MM.1S (cell line): ENCODE measurements at regions not wholly inside any gene's neighbourhood (a gene's known extent, or its start where the extent isn't known, plus 50 kb on each side); places are given as distances from the start of the nearest gene placed in this dataset.

Source experiments
- DNase-seq: peaks from one replicate; pipeline ENCODE4 v3.0.0-alpha.2; 2015
- H2AFZ ChIP-seq: fragments of 300-600 bp; sonication (generic); 2 replicates; pipeline ENCODE4 v1.6.0; 2016; ENCODE audit warnings: antibody characterized with exemption, low read length
- H3F3A ChIP-seq: fragments of 300-600 bp; sonication (generic); 2 replicates; pipeline ENCODE4 v1.6.1; 2016; ENCODE audit warnings: mild to moderate bottlenecking, antibody characterized with exemption, low read length, moderate library complexity, mixed read lengths; ENCODE audit not compliant: insufficient read depth
- H3K27ac ChIP-seq: fragments of 300-600 bp; sonication (generic); 2 replicates; pipeline ENCODE4 v1.5.1; 2016; ENCODE audit warnings: mild to moderate bottlenecking, low read length
- H3K27me3 ChIP-seq: fragments of 300-600 bp; sonication (generic); replicated peaks from 2 replicates; pipeline ENCODE4 v1.6.0; 2016; ENCODE audit warnings: low read length; ENCODE audit not compliant: insufficient read depth
- H3K36me3 ChIP-seq: fragments of 300-600 bp; sonication (generic); replicated peaks from 2 replicates; pipeline ENCODE4 v1.6.1; 2016; ENCODE audit warnings: mild to moderate bottlenecking, low read length, mixed read lengths; ENCODE audit not compliant: insufficient read depth
- H3K4me1 ChIP-seq: fragments of 300-600 bp; sonication (generic); 2 replicates; pipeline ENCODE4 v1.6.1; 2016; ENCODE audit warnings: low read length, mixed read lengths
- H3K4me2 ChIP-seq: fragments of 300-600 bp; sonication (generic); 2 replicates; pipeline ENCODE4 v1.6.0; 2016; ENCODE audit warnings: low read depth, low read length
- H3K4me3 ChIP-seq: fragments of 300-600 bp; sonication (generic); 2 replicates; pipeline ENCODE4 v1.5.1; 2016; ENCODE audit warnings: low read length, mixed read lengths
- H3K79me2 ChIP-seq: fragments of 300-600 bp; sonication (generic); 2 replicates; pipeline ENCODE4 v1.6.1; 2016; ENCODE audit warnings: mixed run types, low read length, mixed read lengths
- H3K9ac ChIP-seq: fragments of 300-600 bp; sonication (generic); 2 replicates; pipeline ENCODE4 v1.6.1; 2016; ENCODE audit warnings: low read length, mixed read lengths
- H3K9me2 ChIP-seq: fragments of 300-600 bp; sonication (generic); replicated peaks from 2 replicates; pipeline ENCODE4 v1.6.1; 2016; ENCODE audit warnings: mild to moderate bottlenecking, low read length, mixed read lengths; ENCODE audit not compliant: insufficient read depth
- H3K9me3 ChIP-seq: fragments of 300-600 bp; sonication (generic); replicated peaks from 2 replicates; pipeline ENCODE4 v1.6.1; 2016; ENCODE audit warnings: mild to moderate bottlenecking, low read length, mixed read lengths; ENCODE audit not compliant: insufficient read depth
- H4K20me1 ChIP-seq: fragments of 300-600 bp; sonication (generic); 2 replicates; pipeline ENCODE4 v1.6.1; 2016; ENCODE audit warnings: mild to moderate bottlenecking, low read length, moderate library complexity, mixed read lengths; ENCODE audit not compliant: insufficient read depth
- CTCF ChIP-seq: fragments of 300-600 bp; sonication (generic); IDR thresholded peaks from 2 replicates; pipeline ENCODE4 v1.5.1; 2016; ENCODE audit warnings: antibody characterized with exemption, low read length, mixed read lengths
- EZH2 ChIP-seq: fragments of 300-600 bp; sonication (generic); optimal IDR thresholded peaks from 2 replicates; pipeline ENCODE3; 2017; ENCODE audit warnings: low read depth, mild to moderate bottlenecking, antibody characterized with exemption, low read length, mixed read lengths
- EZH2phosphoT487 ChIP-seq: fragments of 300-600 bp; sonication (generic); IDR thresholded peaks from 2 replicates; pipeline ENCODE4 v1.6.1; 2018; ENCODE audit warnings: antibody characterized with exemption, low read length

GRCh38 chr4:145283909-145284308, 103.5 kb upstream of the OTUD4 start:
- Histone ChIP-seq H3K9ac (no peak overlapping the region), H3K9me2 (no peaks in the 10 kb centered on the region), H2AFZ (no peak overlapping the region), H3K9me3 (no peaks in the 10 kb centered on the region), H4K20me1 (no peaks in the 10 kb centered on the region), H3K27ac (no peak overlapping the region), H3K4me2 (no peak overlapping the region), H3F3A (no peaks in the 10 kb centered on the region), H3K4me3 (no peak overlapping the region), H3K36me3 (no peaks in the 10 kb centered on the region), H3K4me1 (no peaks in the 10 kb centered on the region), H3K79me2 (no peaks in the 10 kb centered on the region), H3K27me3 (no peaks in the 10 kb centered on the region)
- DNase-seq: no peak
- TF ChIP-seq EZH2phosphoT487 (no peak), CTCF (no peak), EZH2 (no peak)

- H3F3A ChIP-seq: no peaks in the 10 kb centered on the region
- H3K9ac ChIP-seq: no peak overlapping the region
- no peaks in the 10 kb centered on the region for H3K9me2 ChIP-seq
- no peaks in the 10 kb centered on the region for H3K36me3 ChIP-seq
- no peaks in the 10 kb centered on the region for H3K4me1 ChIP-seq
- no peak overlapping the region for H3K4me2 ChIP-seq
- no peaks in the 10 kb centered on the region for H4K20me1 ChIP-seq
- no peak for DNase-seq
- H3K9me3 ChIP-seq: no peaks in the 10 kb centered on the region
- H3K4me3 ChIP-seq: no peak overlapping the region
- H2AFZ ChIP-seq: no peak overlapping the region
- TF ChIP-seq EZH2 (no peak), CTCF (no peak), EZH2phosphoT487 (no peak)
- no peaks in the 10 kb centered on the region for H3K27me3 ChIP-seq
- no peaks in the 10 kb centered on the region for H3K79me2 ChIP-seq
- no peak overlapping the region for H3K27ac ChIP-seq
Measured at GRCh38 chr4:145281951-145282350, 101.6 kb upstream of the OTUD4 start.

DNA sequence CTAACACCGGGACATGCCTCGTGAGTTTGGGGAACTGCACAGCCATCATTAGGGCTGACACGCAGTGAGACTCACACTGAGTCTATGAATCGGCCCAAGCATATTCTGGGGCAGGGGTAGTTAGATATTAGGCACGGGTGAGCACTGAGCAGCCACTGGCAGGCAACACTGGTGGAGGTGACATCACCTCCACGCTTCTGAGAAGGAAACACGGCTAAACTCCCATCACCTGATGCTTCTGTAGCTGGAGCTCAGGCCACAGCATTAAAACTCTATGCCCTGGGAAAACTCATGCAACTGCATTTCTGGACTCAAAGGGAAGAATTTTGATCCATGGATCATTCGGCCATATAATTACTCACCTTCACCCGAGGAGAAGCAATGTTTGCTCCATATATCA, 100.8 kb upstream of the OTUD4 start:
- H3K9me2 ChIP-seq: no peaks in the 10 kb centered on the region
- no peak overlapping the region for H3K9ac ChIP-seq
- no peaks in the 10 kb centered on the region for H3K27me3 ChIP-seq
- DNase-seq: no peak
- no peak overlapping the region for H2AFZ ChIP-seq
- TF ChIP-seq EZH2 (no peak), CTCF (no peak), EZH2phosphoT487 (no peak)
- no peak overlapping the region for H3K27ac ChIP-seq
- H4K20me1 ChIP-seq: no peaks in the 10 kb centered on the region
- H3K9me3 ChIP-seq: no peaks in the 10 kb centered on the region
- no peak overlapping the region for H3K4me3 ChIP-seq
- no peak overlapping the region for H3K4me2 ChIP-seq
- no peaks in the 10 kb centered on the region for H3F3A ChIP-seq
- no peaks in the 10 kb centered on the region for H3K36me3 ChIP-seq
- no peaks in the 10 kb centered on the region for H3K4me1 ChIP-seq
- no peaks in the 10 kb centered on the region for H3K79me2 ChIP-seq

DNA sequence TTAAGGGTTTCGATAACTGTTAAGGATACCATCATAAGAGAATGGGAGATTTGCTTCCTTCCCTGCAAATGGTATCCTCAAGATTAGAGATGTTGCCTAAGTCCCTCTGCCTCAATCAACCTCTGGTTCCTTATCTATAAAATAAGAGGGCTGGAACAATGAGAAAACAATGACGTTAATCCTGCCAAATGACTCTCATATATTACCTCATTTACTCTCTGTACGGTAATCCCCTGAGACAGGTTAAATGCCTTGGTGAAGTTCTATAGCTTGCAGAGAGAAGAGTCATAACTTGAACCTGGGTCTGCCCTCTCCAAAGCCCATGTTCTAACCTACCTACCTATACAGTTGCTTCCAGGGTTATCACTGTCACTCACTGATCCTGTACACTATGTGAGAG, 100.2 kb upstream of the OTUD4 start:
- Histone ChIP-seq H3K9me3 (no peaks in the 10 kb centered on the region), H4K20me1 (no peaks in the 10 kb centered on the region), H3K9me2 (no peaks in the 10 kb centered on the region), H3K27me3 (no peaks in the 10 kb centered on the region), H3F3A (no peaks in the 10 kb centered on the region), H3K27ac (no peak overlapping the region), H3K4me2 (no peak overlapping the region), H3K4me1 (no peaks in the 10 kb centered on the region), H2AFZ (no peak overlapping the region), H3K9ac (no peak overlapping the region), H3K79me2 (no peaks in the 10 kb centered on the region), H3K4me3 (no peak overlapping the region), H3K36me3 (no peaks in the 10 kb centered on the region)
- no peak for TF ChIP-seq EZH2
- no peak for TF ChIP-seq EZH2phosphoT487
- no peak for TF ChIP-seq CTCF
- DNase-seq: no peak
